Fibroblast of villous mesenchyme (primary cell): ENCODE measurements at regions not wholly inside any gene's neighbourhood (a gene's known extent, or its start where the extent isn't known, plus 50 kb on each side); places are given as distances from the start of the nearest gene placed in this dataset.

Source experiments
- DNase-seq: peaks from one replicate; pipeline ENCODE4 v3.0.0-alpha.2; 2010; ENCODE audit warnings: low read depth
- H3K4me3 ChIP-seq: 2 replicates; pipeline ENCODE4 v1.5.1; 2011; ENCODE audit warnings: low read depth, mild to moderate bottlenecking, low read length
- TF ChIP-seq, protein P1 (sequence below): IDR thresholded peaks from 2 replicates; pipeline ENCODE4 v1.5.1; 2012; ENCODE audit warnings: low read depth, mild to moderate bottlenecking, low read length; ENCODE audit not compliant: insufficient read depth

DNA sequence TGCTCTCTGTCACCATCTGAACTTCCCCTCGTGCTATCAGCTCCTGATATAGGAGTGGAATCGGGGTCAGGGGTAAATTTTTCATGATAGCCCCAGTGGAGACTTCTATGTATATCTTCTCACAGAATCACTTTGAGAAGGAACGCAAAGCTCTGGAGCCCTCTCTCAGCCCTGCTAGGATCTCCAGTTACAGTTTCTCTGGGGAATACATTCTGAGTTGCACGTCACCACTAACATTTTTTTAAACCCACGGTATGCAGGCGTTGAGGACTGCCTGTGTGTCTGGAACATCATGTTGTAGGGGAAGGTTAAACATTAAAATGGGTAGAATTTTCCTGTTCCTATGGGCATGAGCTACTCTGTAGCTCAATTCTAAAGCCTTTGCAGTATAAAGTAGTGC, 116.4 kb upstream of the FAM78B start:
- no peak for DNase-seq
- H3K4me3 ChIP-seq = no peak overlapping the region
- TF ChIP-seq, protein P1, sequence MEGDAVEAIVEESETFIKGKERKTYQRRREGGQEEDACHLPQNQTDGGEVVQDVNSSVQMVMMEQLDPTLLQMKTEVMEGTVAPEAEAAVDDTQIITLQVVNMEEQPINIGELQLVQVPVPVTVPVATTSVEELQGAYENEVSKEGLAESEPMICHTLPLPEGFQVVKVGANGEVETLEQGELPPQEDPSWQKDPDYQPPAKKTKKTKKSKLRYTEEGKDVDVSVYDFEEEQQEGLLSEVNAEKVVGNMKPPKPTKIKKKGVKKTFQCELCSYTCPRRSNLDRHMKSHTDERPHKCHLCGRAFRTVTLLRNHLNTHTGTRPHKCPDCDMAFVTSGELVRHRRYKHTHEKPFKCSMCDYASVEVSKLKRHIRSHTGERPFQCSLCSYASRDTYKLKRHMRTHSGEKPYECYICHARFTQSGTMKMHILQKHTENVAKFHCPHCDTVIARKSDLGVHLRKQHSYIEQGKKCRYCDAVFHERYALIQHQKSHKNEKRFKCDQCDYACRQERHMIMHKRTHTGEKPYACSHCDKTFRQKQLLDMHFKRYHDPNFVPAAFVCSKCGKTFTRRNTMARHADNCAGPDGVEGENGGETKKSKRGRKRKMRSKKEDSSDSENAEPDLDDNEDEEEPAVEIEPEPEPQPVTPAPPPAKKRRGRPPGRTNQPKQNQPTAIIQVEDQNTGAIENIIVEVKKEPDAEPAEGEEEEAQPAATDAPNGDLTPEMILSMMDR = no peak

DNA sequence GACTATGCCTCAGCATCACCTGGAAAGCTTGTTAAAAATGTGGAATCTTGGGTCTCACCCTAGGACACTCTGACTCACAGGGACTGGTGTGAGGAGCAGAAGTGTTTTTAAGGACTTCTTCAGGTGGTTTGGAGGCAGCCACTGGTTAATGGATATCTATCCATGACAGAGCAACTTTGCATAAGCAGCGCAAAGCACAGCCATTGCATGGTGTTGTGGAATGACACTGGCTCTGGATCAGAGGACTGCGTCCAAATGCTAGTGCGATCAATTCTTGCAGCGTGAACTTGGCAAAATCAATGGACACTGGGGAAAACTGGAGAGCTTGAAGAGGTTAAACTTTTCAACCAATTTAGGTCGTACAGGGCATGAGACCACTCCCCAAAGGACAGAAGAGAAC, 116.8 kb upstream of the FAM78B start:
- no peak for DNase-seq
- no peak overlapping the region for H3K4me3 ChIP-seq
- TF ChIP-seq, protein P1 = no peak

DNA sequence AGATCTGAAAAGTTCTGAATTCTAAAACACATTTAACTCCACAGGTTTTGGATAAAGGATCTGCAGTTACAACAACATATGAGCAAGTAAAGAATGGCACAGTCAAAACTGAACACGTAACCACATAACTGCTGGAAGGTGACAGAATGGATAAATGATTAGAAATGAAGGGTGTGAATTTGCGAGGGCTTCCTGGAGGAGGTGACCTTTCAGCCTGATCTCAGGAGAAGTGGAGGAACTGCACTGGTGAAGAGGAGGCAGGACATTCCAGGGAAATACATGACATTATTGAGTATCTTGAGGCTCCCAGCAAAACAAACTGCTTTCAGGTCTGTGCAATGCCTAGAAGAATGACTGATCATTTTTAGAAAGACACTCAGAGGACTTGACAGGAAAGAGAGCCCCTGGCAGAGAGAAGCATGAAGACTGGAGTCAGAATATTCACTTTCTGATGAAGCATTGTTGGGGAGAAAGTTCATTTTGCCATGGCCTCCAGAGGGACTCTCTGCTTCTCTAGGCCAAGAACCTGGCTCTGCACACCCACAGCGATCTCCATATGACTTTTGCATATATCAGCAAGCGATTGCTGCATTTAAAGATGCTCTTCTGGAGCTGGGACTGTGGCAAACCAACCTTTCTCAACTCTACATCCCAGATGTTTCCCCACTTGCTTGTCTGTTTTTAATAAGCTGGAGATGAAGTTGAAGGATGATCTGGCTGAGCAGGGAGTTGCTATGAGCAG, 122.7 kb upstream of the FAM78B start:
- DNase-seq = no peak
- TF ChIP-seq, protein P1 = no peak
- no peak overlapping the region for H3K4me3 ChIP-seq

GRCh38 chr1:166295656-166296055, 128.9 kb upstream of the FAM78B start:
- DNase-seq = no peak
- H3K4me3 ChIP-seq = no peak overlapping the region
- TF ChIP-seq, protein P1 = no peak

- DNase-seq = no peak
- TF ChIP-seq, protein P1 = no peak
- H3K4me3 ChIP-seq = no peak overlapping the region
These were observed 131.2 kb upstream of the FAM78B start for GRCh38 chr1:166297993-166298392.

- no peak for DNase-seq
- TF ChIP-seq, protein P1 = no peak
- no peak overlapping the region for H3K4me3 ChIP-seq
These were observed 134.0 kb upstream of the FAM78B start for GRCh38 chr1:166300767-166301166.
